DOHH2 (cell line): ENCODE measurements at regions not wholly inside any gene's neighbourhood (a gene's known extent, or its start where the extent isn't known, plus 50 kb on each side); places are given as distances from the start of the nearest gene placed in this dataset.

Experiments
- EZH2phosphoT487 ChIP-seq: fragments of 200-600 bp; sonication (generic); IDR thresholded peaks from 2 replicates; pipeline ENCODE4 v1.6.1; 2017; ENCODE audit warnings: borderline replicate concordance, mild to moderate bottlenecking, antibody characterized with exemption, low read length, moderate library complexity, mixed read lengths
- TF ChIP-seq, protein P1 (sequence below): fragments of 200-600 bp; sonication (generic); IDR thresholded peaks from one replicate; pipeline ENCODE4 v1.5.1; 2014; ENCODE audit warnings: antibody characterized with exemption, mild to moderate bottlenecking, low read depth, low read length; ENCODE audit not compliant: poor library complexity, severe bottlenecking

- TF ChIP-seq EZH2phosphoT487, result no peak
- TF ChIP-seq, protein P1, sequence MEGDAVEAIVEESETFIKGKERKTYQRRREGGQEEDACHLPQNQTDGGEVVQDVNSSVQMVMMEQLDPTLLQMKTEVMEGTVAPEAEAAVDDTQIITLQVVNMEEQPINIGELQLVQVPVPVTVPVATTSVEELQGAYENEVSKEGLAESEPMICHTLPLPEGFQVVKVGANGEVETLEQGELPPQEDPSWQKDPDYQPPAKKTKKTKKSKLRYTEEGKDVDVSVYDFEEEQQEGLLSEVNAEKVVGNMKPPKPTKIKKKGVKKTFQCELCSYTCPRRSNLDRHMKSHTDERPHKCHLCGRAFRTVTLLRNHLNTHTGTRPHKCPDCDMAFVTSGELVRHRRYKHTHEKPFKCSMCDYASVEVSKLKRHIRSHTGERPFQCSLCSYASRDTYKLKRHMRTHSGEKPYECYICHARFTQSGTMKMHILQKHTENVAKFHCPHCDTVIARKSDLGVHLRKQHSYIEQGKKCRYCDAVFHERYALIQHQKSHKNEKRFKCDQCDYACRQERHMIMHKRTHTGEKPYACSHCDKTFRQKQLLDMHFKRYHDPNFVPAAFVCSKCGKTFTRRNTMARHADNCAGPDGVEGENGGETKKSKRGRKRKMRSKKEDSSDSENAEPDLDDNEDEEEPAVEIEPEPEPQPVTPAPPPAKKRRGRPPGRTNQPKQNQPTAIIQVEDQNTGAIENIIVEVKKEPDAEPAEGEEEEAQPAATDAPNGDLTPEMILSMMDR, result no peak
Observed at GRCh38 chr5:145360936-145361335, 474.2 kb downstream of the PRELID2 start.
